Medulla oblongata (tissue), 1 donor: ENCODE measurements at regions not wholly inside any gene's neighbourhood (a gene's known extent, or its start where the extent isn't known, plus 50 kb on each side); places are given as distances from the start of the nearest gene placed in this dataset.

Experiments
- DNase-seq: peaks from one replicate; pipeline ENCODE4 v3.0.0-alpha.2; 2015; ENCODE audit errors: extremely low spot score

GRCh38 chr21:15151385-15152103, 86.7 kb upstream of the NRIP1 start:
- no peak for DNase-seq

DNA sequence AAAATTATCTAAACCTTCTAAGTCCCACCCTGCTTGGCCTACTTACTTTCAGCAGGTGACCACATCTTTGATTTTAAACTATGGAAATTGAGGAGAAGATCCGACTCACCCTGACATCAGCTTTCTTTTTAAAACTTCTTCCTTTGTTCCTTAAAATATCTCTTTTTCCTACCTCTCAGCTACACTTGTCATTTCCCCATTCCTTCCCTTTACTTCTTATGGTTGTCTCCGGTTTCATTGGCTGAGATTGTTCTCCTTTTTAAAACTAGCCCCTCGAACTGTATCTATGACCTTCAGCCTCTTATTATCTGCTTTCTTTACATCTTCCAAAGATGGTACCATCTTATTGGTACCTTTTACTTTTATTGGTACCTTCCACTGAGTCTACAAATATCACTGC, 87.8 kb upstream of the NRIP1 start:
- DNase-seq = peak; percentile 53

- DNase-seq = peak; percentile 24
Measured at GRCh38 chr21:15159382-15160020, 94.7 kb upstream of the NRIP1 start.

GRCh38 chr21:15160136-15160535, 95.3 kb upstream of the NRIP1 start:
- no peak for DNase-seq

GRCh38 chr21:15162921-15163320, 98.1 kb upstream of the NRIP1 start:
- no peak for DNase-seq

DNA sequence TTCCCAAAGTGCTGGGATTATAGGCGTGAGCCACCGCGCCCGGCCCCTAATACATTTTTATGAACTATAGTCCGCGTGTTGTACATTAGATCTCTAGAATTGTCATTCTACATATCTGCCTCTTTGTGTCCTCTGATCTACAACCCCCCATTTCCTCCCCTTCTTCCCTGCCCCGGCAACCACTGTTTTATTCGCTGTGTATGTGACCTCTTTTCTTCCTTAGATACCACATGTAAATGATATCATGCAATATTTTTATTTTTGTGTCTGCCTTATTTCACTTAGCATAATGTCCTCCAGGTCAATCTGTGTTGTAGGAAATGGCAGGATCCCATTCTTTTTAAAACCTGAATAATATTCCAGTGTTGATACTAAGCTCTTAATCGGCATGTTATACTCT, 99.5 kb upstream of the NRIP1 start:
- DNase-seq = no peak

DNA sequence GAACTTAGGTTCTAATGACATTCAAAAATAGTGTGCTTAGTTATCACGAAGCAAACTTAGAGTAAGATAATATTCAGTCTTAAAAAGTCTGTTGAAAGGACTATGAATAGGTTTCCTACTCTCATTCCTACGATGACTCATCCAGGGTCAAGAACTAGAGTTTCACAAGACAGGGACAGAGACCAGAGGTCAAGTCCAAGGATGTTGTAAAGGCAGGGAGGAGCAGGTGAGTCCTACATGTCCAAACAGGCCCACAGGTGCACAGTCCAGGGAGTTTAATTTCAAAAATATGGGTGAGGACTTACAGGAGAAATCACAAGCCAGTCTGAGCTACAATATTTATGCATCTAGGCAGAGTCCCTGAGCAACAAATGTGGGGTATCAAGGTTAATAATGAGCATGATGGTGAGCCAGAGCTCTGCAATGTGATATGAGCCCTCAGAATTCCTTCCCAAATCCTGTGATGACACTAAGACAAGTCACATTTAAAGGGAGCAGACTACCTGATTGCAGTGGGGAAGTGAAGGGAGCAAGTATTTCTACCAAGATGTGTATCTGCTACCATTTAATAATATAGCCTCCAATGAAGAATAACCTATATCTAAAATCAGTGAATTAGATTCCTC, 100.0 kb upstream of the NRIP1 start:
- DNase-seq = no peak

GRCh38 chr21:15170614-15171013, 105.8 kb upstream of the NRIP1 start:
- DNase-seq = no peak

GRCh38 chr21:15171546-15171945, 106.7 kb upstream of the NRIP1 start:
- DNase-seq = no peak

GRCh38 chr21:15172963-15173362, 108.2 kb upstream of the NRIP1 start:
- DNase-seq = no peak

GRCh38 chr21:15174923-15175322, 110.1 kb upstream of the NRIP1 start:
- no peak for DNase-seq

- DNase-seq = no peak
Measured at GRCh38 chr21:15182731-15183130, 117.9 kb upstream of the NRIP1 start.

- DNase-seq = no peak
Measured at GRCh38 chr21:15183813-15184257, 119.0 kb upstream of the NRIP1 start.

- DNase-seq = no peak
Measured at GRCh38 chr21:15190412-15190811, 125.6 kb upstream of the NRIP1 start.

DNA sequence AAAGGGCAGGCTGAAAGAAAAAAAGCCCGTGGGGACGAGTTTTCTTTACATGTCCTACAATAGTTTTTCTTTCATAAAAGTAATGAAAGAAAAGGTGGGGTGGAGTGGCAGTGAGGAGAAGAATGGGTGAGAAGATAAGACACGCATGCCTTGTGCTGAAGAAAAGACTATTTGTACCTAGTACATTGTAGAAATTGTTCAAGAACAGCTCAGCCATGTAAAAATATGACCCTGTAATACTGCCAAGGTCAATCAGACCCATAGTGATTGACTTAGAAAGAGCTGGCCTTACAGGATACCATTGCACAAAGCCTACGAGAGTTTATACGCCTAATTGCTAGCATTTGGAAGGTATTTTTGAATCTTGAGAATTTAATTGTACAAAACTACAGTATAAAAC, 126.0 kb upstream of the NRIP1 start:
- no peak for DNase-seq

DNA sequence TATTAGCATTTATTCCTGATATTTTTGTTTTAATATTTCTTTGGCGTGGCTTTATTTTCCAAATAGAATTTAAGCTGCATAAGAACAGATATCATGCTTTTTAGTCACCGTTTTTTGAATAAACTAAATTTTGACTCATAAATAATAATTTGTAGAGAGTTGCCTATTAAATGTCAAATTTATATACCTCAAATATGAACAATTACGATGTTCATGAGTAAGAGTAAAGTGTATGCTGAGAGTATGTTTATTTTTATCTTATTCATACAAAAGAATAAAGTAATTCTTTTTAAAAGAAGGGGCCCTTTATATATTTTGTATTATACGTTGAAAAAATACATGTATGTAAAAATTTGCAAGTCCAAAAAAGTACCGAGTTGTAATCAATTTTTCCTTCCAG, 126.5 kb upstream of the NRIP1 start:
- no peak for DNase-seq

DNA sequence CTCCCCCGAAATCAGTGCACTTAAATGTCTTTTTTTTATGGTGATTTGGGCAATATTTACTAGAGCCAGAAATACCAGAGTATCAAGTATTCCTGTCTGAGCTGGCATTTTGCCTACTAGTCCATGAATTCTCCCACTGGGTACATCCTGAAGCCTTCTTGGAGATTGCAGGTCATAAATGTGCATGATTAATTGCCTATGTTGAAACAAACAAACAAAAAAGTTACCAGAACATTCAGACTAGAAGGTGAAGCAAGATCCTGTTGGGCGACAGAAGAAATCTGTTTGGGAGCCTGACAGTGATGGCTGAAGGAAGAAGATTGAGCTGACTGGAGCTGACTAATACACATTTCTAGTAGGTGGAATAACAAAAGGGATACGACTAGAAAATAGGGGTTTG, 127.4 kb upstream of the NRIP1 start:
- DNase-seq = no peak

DNA sequence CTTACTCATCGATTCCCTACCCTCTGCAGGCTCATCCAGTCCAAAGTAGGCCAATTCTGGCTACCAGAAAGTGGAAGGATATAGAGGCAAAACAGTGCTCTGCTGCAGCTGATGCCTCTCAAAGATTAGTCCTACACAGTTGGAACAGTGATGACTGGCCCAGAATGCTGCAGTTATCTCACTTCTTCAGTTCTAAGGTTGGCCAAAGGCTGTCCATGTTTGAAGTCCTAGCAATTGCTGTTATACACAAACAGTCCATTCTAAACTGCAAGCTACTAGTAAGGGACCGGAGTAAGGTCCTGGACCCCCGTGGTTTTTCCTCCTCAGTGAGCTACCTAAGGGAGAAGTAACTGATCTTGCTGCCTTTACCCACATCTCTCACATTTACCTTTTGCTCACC, 129.1 kb upstream of the NRIP1 start:
- no peak for DNase-seq

DNA sequence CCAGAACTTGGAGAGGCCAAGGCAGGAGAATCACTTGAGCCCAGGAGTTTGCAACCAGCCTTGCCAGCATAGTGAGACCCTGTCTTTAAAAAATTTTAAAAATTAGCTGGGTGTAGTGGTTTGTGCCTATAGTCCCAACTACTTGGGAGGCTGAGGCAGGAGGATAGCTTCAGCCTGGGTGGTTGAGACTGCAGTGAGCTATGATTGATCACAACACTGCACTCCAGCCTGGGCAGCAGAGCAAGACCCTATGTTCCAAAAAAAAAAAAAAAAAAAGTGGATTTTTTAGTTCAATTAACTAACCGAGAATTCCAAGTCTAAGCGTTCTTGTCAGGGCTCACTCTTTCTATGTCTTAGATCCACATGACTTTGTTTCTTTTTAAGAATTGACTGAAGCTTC, 130.3 kb upstream of the NRIP1 start:
- DNase-seq = no peak

GRCh38 chr21:15195768-15196167, 131.0 kb upstream of the NRIP1 start:
- no peak for DNase-seq

- no peak for DNase-seq
Measured at GRCh38 chr21:15197696-15198095, 132.9 kb upstream of the NRIP1 start.

GRCh38 chr21:15199414-15200383, 134.9 kb upstream of the NRIP1 start:
- no peak for DNase-seq
